Loucy (cell line): ENCODE measurements at regions not wholly inside any gene's neighbourhood (a gene's known extent, or its start where the extent isn't known, plus 50 kb on each side); places are given as distances from the start of the nearest gene placed in this dataset.
"Not testable (repeated sequence)": the region's sequence is repeated elsewhere in the genome, so short reads cannot be mapped to it uniquely, and the experiment has no call there.

Experiments used
- H2AFZ ChIP-seq: fragments of 200-600 bp; sonication (generic); 2 replicates; pipeline ENCODE4 v1.6.0; 2016; ENCODE audit warnings: antibody characterized with exemption, mild to moderate bottlenecking, low read length, moderate library complexity
- H3F3A ChIP-seq: fragments of 200-600 bp; 2 replicates; pipeline ENCODE4 v1.6.0; 2016; ENCODE audit warnings: antibody characterized with exemption, low read depth, mild to moderate bottlenecking
- H3K27me3 ChIP-seq: fragments of 200-600 bp; sonication (generic); 2 replicates; pipeline ENCODE4 v1.6.1; 2014; ENCODE audit warnings: low read length, mild to moderate bottlenecking; ENCODE audit not compliant: insufficient read depth, poor library complexity, severe bottlenecking
- H3K36me3 ChIP-seq: fragments of 200-600 bp; sonication (generic); 2 replicates; pipeline ENCODE4 v1.6.1; 2016; ENCODE audit warnings: low read length; ENCODE audit not compliant: insufficient read depth
- H3K4me1 ChIP-seq: fragments of 200-600 bp; sonication (generic); 2 replicates; pipeline ENCODE4 v1.5.1; 2014; ENCODE audit warnings: low read length, mild to moderate bottlenecking; ENCODE audit not compliant: insufficient read depth, poor library complexity, severe bottlenecking
- H3K4me2 ChIP-seq: fragments of 200-600 bp; sonication (generic); 2 replicates; pipeline ENCODE4 v1.6.0; 2014; ENCODE audit warnings: antibody characterized with exemption, low read length, low read depth, mild to moderate bottlenecking; ENCODE audit not compliant: poor library complexity, severe bottlenecking
- H3K4me3 ChIP-seq: fragments of 200-600 bp; sonication (generic); 2 replicates; pipeline ENCODE4 v1.5.1; 2014; ENCODE audit warnings: low read length, mild to moderate bottlenecking, mixed read lengths; ENCODE audit not compliant: poor library complexity, severe bottlenecking
- H3K79me2 ChIP-seq: fragments of 200-600 bp; sonication (generic); 2 replicates; pipeline ENCODE4 v1.6.1; 2014; ENCODE audit warnings: low read length; ENCODE audit not compliant: insufficient read depth
- H3K9ac ChIP-seq: fragments of 200-600 bp; sonication (generic); 2 replicates; pipeline ENCODE4 v1.6.0; 2014; ENCODE audit warnings: mild to moderate bottlenecking, low read depth, low read length, moderate library complexity; ENCODE audit not compliant: poor library complexity, severe bottlenecking
- H3K9me2 ChIP-seq: fragments of 200-600 bp; sonication (generic); replicated peaks from 2 replicates; pipeline ENCODE4 v1.6.1; 2016; ENCODE audit warnings: low read depth, low read length, mixed read lengths
- H3K9me3 ChIP-seq: fragments of 200-600 bp; sonication (generic); 2 replicates; pipeline ENCODE4 v1.6.1; 2014; ENCODE audit warnings: mild to moderate bottlenecking, antibody characterized with exemption, low read length, low read depth; ENCODE audit not compliant: insufficient read depth
- H4K20me1 ChIP-seq: fragments of 200-600 bp; sonication (generic); 2 replicates; pipeline ENCODE4 v1.6.0; 2014; ENCODE audit warnings: antibody characterized with exemption, low read length, mild to moderate bottlenecking; ENCODE audit not compliant: insufficient read depth, poor library complexity, severe bottlenecking
- CTCF ChIP-seq: fragments of 200-600 bp; sonication (generic); conservative IDR thresholded peaks from 2 replicates; pipeline ENCODE4 v1.5.1; 2014; ENCODE audit warnings: mild to moderate bottlenecking, antibody characterized with exemption, low read length
- EZH2phosphoT487 ChIP-seq: fragments of 200-600 bp; IDR thresholded peaks from 2 replicates; pipeline ENCODE4 v1.6.1; 2018; ENCODE audit warnings: antibody characterized with exemption, mild to moderate bottlenecking, moderate library complexity, borderline replicate concordance

GRCh38 chr16:58850019-58850677 is 116.0 kb upstream of the GOT2 start:
- Histone ChIP-seq H3F3A (no peaks in the 10 kb centered on the region), H3K27me3 (no peaks in the 10 kb centered on the region), H3K79me2 (no peaks in the 10 kb centered on the region), H3K4me2 (no peak overlapping the region), H3K9me3 (no peaks in the 10 kb centered on the region), H2AFZ (no peak overlapping the region), H3K36me3 (no peaks in the 10 kb centered on the region), H4K20me1 (no peaks in the 10 kb centered on the region), H3K4me3 (no peak overlapping the region), H3K4me1 (no peaks in the 10 kb centered on the region), H3K9me2 (no peaks in the 10 kb centered on the region), H3K9ac (no peak overlapping the region)
- TF ChIP-seq CTCF (no peak), EZH2phosphoT487 (no peak)

GRCh38 chr16:58848662-58849002 is 114.5 kb upstream of the GOT2 start:
- no peaks in the 10 kb centered on the region for H3K27me3 ChIP-seq
- no peaks in the 10 kb centered on the region for H3K9me3 ChIP-seq
- no peaks in the 10 kb centered on the region for H4K20me1 ChIP-seq
- no peak overlapping the region for H3K4me3 ChIP-seq
- no peak for TF ChIP-seq CTCF
- no peak for TF ChIP-seq EZH2phosphoT487
- no peak overlapping the region for H3K4me2 ChIP-seq
- no peak overlapping the region for H2AFZ ChIP-seq
- no peaks in the 10 kb centered on the region for H3K79me2 ChIP-seq
- no peaks in the 10 kb centered on the region for H3F3A ChIP-seq
- no peaks in the 10 kb centered on the region for H3K36me3 ChIP-seq
- no peak overlapping the region for H3K9ac ChIP-seq
- H3K9me2 ChIP-seq, result no peaks in the 10 kb centered on the region
- no peaks in the 10 kb centered on the region for H3K4me1 ChIP-seq

- TF ChIP-seq CTCF, result no peak
- no peak for TF ChIP-seq EZH2phosphoT487
- H2AFZ ChIP-seq, result no peak overlapping the region
- no peak overlapping the region for H3K4me2 ChIP-seq
Observed at GRCh38 chr16:58847902-58848661, 114.0 kb upstream of the GOT2 start.

GRCh38 chr16:58846226-58846625 is 112.1 kb upstream of the GOT2 start:
- not testable (repeated sequence) for H3K4me2 ChIP-seq, H2AFZ ChIP-seq, H3K27me3 ChIP-seq, H3K9me2 ChIP-seq, H4K20me1 ChIP-seq, H3K9me3 ChIP-seq, H3K4me1 ChIP-seq, H3K79me2 ChIP-seq, H3K36me3 ChIP-seq, H3K9ac ChIP-seq, H3K4me3 ChIP-seq, H3F3A ChIP-seq

More at GRCh38 chr16:58847902-58848661, 114.0 kb upstream of the GOT2 start:
- Histone ChIP-seq H4K20me1 (no peaks in the 10 kb centered on the region), H3K79me2 (no peaks in the 10 kb centered on the region), H3K9ac (no peak overlapping the region), H3K36me3 (no peaks in the 10 kb centered on the region), H3K9me2 (no peaks in the 10 kb centered on the region), H3K27me3 (no peaks in the 10 kb centered on the region), H3F3A (no peaks in the 10 kb centered on the region), H3K9me3 (no peaks in the 10 kb centered on the region), H3K4me3 (no peak overlapping the region), H3K4me1 (no peaks in the 10 kb centered on the region)
